ENCODE measurements at regions not wholly inside any gene's neighbourhood (a gene's known extent, or its start where the extent isn't known, plus 50 kb on each side); places are given as distances from the start of the nearest gene placed in this dataset.

DNA sequence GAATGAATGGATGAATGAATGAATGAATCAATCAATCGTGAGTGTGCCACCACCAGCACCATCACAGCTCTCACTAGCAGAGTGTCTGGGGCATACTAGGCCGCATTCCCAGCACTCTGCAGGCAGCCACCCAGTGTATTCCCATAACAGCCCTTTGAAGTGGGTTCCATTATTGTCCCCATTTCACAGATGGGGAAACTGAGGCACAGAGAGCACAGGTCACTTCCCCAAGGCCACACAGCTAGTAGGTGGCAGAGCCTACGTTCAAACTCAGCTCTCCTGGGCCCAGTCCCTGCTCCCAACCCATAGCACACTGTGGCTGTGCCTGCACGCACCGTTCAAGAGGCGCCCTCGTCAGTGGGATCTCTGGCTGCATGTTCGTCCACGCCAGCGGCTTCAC lies 88.1 kb downstream of the RFLNA start:
- Histone ChIP-seq H3K9me3 (ENCODE audit: control insufficient read depth in 1 of 2, insufficient read depth in 1 of 2, low read depth in 1 of 2, low read length in 2 of 2) (no peaks in the 10 kb centered on the region), H2AFZ (ENCODE audit: low read depth, low read length, poor library complexity, severe bottlenecking) (no peak overlapping the region), H3K4me2 (ENCODE audit: low read length) (no peak overlapping the region), H3K27ac (ENCODE audit: low read depth, low read length) (no peak overlapping the region), H3K27me3 (ENCODE audit: insufficient read depth, low read length) (no peaks in the 10 kb centered on the region), H3K4me1 (ENCODE audit: control insufficient read depth in 1 of 2, insufficient read depth in 2 of 2, low read length in 2 of 2) (peaks cover 18 to 44% of the 10 kb centered on the region in 2 experiments), H3K9ac (ENCODE audit: low read length) (no peak overlapping the region), H3K79me2 (ENCODE audit: insufficient read depth, low read length) (no peaks in the 10 kb centered on the region), H3K36me3 (ENCODE audit: control insufficient read depth in 1 of 2, insufficient read depth in 2 of 2, low read length in 2 of 2) (peaks cover 0 to 12% of the 10 kb centered on the region in 2 experiments; a peak in 2 of 4 replicates), H4K20me1 (ENCODE audit: insufficient read depth) (no peaks in the 10 kb centered on the region), H3K4me3 (replicated peaks in 1 of 2; ENCODE audit: low read depth in 1 of 2, low read length in 2 of 2) (no peak overlapping the region), H3K9me2 (ENCODE audit: insufficient read depth) (no peaks in the 10 kb centered on the region)
- TF ChIP-seq TCF7L2 (IDR thresholded peaks at IDR 0.05; ENCODE audit: borderline replicate concordance, extremely low read depth, insufficient read depth, insufficient read length) (no peak), RAD21 (IDR thresholded peaks at IDR 0.05; ENCODE audit: low read depth) (no peak), CBX3 (IDR thresholded peaks at IDR 0.05; ENCODE audit: low read depth) (no peak), EZH2 (IDR thresholded peaks at IDR 0.05) (no peak), EZH2phosphoT487 (IDR thresholded peaks at IDR 0.05; ENCODE audit: borderline replicate concordance) (no peak), ZNF274 (IDR thresholded peaks at IDR 0.05; ENCODE audit: low read depth, low read length) (no peak), SIN3A (IDR thresholded peaks at IDR 0.05; ENCODE audit: low read depth) (no peak), CEBPB (IDR thresholded peaks at IDR 0.05; ENCODE audit: low read depth) (no peak), EGR1 (IDR thresholded peaks at IDR 0.05; ENCODE audit: low read depth) (no peak), SP1 (IDR thresholded peaks at IDR 0.05; ENCODE audit: low read depth) (no peak), FOSL1 (IDR thresholded peaks at IDR 0.05; ENCODE audit: low read depth) (no peak), POLR2A (IDR thresholded peaks at IDR 0.05; ENCODE audit: borderline replicate concordance, extremely low read depth, insufficient read depth, insufficient read length) (no peak), ELF1 (IDR thresholded peaks at IDR 0.05; ENCODE audit: borderline replicate concordance, low read depth) (no peak), YY1 (IDR thresholded peaks at IDR 0.05; ENCODE audit: extremely low read depth, insufficient replicate concordance, low read depth, low read length) (no peak)
- TF ChIP-seq, protein P1, sequence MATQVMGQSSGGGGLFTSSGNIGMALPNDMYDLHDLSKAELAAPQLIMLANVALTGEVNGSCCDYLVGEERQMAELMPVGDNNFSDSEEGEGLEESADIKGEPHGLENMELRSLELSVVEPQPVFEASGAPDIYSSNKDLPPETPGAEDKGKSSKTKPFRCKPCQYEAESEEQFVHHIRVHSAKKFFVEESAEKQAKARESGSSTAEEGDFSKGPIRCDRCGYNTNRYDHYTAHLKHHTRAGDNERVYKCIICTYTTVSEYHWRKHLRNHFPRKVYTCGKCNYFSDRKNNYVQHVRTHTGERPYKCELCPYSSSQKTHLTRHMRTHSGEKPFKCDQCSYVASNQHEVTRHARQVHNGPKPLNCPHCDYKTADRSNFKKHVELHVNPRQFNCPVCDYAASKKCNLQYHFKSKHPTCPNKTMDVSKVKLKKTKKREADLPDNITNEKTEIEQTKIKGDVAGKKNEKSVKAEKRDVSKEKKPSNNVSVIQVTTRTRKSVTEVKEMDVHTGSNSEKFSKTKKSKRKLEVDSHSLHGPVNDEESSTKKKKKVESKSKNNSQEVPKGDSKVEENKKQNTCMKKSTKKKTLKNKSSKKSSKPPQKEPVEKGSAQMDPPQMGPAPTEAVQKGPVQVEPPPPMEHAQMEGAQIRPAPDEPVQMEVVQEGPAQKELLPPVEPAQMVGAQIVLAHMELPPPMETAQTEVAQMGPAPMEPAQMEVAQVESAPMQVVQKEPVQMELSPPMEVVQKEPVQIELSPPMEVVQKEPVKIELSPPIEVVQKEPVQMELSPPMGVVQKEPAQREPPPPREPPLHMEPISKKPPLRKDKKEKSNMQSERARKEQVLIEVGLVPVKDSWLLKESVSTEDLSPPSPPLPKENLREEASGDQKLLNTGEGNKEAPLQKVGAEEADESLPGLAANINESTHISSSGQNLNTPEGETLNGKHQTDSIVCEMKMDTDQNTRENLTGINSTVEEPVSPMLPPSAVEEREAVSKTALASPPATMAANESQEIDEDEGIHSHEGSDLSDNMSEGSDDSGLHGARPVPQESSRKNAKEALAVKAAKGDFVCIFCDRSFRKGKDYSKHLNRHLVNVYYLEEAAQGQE (IDR thresholded peaks at IDR 0.05; ENCODE audit: low read depth), result no peak
- TF ChIP-seq, protein P2, sequence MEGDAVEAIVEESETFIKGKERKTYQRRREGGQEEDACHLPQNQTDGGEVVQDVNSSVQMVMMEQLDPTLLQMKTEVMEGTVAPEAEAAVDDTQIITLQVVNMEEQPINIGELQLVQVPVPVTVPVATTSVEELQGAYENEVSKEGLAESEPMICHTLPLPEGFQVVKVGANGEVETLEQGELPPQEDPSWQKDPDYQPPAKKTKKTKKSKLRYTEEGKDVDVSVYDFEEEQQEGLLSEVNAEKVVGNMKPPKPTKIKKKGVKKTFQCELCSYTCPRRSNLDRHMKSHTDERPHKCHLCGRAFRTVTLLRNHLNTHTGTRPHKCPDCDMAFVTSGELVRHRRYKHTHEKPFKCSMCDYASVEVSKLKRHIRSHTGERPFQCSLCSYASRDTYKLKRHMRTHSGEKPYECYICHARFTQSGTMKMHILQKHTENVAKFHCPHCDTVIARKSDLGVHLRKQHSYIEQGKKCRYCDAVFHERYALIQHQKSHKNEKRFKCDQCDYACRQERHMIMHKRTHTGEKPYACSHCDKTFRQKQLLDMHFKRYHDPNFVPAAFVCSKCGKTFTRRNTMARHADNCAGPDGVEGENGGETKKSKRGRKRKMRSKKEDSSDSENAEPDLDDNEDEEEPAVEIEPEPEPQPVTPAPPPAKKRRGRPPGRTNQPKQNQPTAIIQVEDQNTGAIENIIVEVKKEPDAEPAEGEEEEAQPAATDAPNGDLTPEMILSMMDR (IDR thresholded peaks at IDR 0.05 in 2 of 3, conservative IDR thresholded peaks at IDR 0.05 in 1 of 3; ENCODE audit: borderline replicate concordance in 1 of 3, insufficient read depth in 1 of 3, low read depth in 2 of 3, low read length in 2 of 3), result no peak
- TF ChIP-seq, protein P3, sequence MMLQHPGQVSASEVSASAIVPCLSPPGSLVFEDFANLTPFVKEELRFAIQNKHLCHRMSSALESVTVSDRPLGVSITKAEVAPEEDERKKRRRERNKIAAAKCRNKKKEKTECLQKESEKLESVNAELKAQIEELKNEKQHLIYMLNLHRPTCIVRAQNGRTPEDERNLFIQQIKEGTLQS (IDR thresholded peaks at IDR 0.05), result no peak
- TF ChIP-seq, protein P4, sequence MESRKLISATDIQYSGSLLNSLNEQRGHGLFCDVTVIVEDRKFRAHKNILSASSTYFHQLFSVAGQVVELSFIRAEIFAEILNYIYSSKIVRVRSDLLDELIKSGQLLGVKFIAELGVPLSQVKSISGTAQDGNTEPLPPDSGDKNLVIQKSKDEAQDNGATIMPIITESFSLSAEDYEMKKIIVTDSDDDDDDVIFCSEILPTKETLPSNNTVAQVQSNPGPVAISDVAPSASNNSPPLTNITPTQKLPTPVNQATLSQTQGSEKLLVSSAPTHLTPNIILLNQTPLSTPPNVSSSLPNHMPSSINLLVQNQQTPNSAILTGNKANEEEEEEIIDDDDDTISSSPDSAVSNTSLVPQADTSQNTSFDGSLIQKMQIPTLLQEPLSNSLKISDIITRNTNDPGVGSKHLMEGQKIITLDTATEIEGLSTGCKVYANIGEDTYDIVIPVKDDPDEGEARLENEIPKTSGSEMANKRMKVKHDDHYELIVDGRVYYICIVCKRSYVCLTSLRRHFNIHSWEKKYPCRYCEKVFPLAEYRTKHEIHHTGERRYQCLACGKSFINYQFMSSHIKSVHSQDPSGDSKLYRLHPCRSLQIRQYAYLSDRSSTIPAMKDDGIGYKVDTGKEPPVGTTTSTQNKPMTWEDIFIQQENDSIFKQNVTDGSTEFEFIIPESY (IDR thresholded peaks at IDR 0.05; ENCODE audit: extremely low read depth, insufficient replicate concordance, low read length), result no peak
- CTCF ChIA-PET, result no interaction called here
- RAD21 ChIA-PET (ENCODE audit: low non-redundant PET in 1 of 2, low total read pairs in 2 of 2, uncharacterized antibody in 2 of 2, unreplicated experiment in 2 of 2), result no interaction called here
- no peak for DNase-seq (ENCODE audit: low read depth, low spot score)
- ATAC-seq, result no peak
- no TSS peak for BruUV-seq (replicated peaks)
- intact Hi-C loops (cut with micrococcal nuclease), result no loop called here
- POLR2A ChIA-PET, result no interaction called here
